CD4-positive, alpha-beta memory T cell (primary cell): ENCODE measurements at regions not wholly inside any gene's neighbourhood (a gene's known extent, or its start where the extent isn't known, plus 50 kb on each side); places are given as distances from the start of the nearest gene placed in this dataset.

Experiments used
- CTCF ChIA-PET: fragments of 350-600 bp; sonication (Branson Sonifier 250); formaldehyde crosslinking; loops from one replicate; lab custom pipeline; 2021; ENCODE audit warnings: inconsistent platforms; ENCODE audit not compliant: partially characterized antibody; lab: Charles Lee
- POLR2A ChIA-PET: fragments of 350-600 bp; sonication (Branson Sonifier 250); formaldehyde crosslinking; loops from one replicate; lab custom pipeline; 2021; ENCODE audit not compliant: partially characterized antibody; lab: Charles Lee
- DNase-seq, 5 donors: peaks; one replicate each; pipeline versions ENCODE4 v3.0.0 to v3.0.0-alpha.2; 2020 to 2022; ENCODE audit warnings: mixed read lengths in 1 of 5
- H3K27ac ChIP-seq: one replicate; pipeline ENCODE4 v1.7.0; 2013; ENCODE audit warnings: low read depth, low read length
- H3K27me3 ChIP-seq: 2 replicates; pipeline ENCODE4 v1.7.0; 2013; ENCODE audit warnings: mild to moderate bottlenecking, low read length, moderate library complexity; ENCODE audit not compliant: insufficient read depth
- H3K36me3 ChIP-seq: 2 replicates; pipeline ENCODE4 v1.7.0; 2013; ENCODE audit warnings: mild to moderate bottlenecking, low read length, moderate library complexity; ENCODE audit not compliant: insufficient read depth
- H3K4me1 ChIP-seq: 2 replicates; pipeline ENCODE4 v1.7.0; 2013; ENCODE audit warnings: mild to moderate bottlenecking, low read length, moderate library complexity; ENCODE audit not compliant: insufficient read depth
- H3K4me3 ChIP-seq, 2 donors: one replicate each; pipeline ENCODE4 v1.7.0; 2013; ENCODE audit warnings: low read length in 2 of 2, mild to moderate bottlenecking in 1 of 2
- H3K9me3 ChIP-seq, 2 donors: one replicate each; pipeline ENCODE4 v1.7.0; 2013; ENCODE audit warnings: low read length in 2 of 2, control low read depth in 1 of 2; ENCODE audit not compliant: control insufficient read depth in 1 of 2
- H3K27ac Mint-ChIP-seq, 7 donors: one replicate each; pipeline ENCODE4 v1.8.0; 2020 to 2021; ENCODE audit warnings: mixed read lengths in 7 of 7, mild to moderate bottlenecking in 6 of 7, inconsistent platforms in 3 of 7, moderate library complexity in 3 of 7
- H3K27me3 Mint-ChIP-seq, 2 donors: one replicate each; pipeline ENCODE4 v1.8.0; 2020 to 2021; ENCODE audit warnings: mixed read lengths in 2 of 2
- H3K36me3 Mint-ChIP-seq, 2 donors: one replicate each; pipeline ENCODE4 v1.8.0; 2020 to 2021; ENCODE audit warnings: mixed read lengths in 2 of 2, inconsistent platforms in 1 of 2, mild to moderate bottlenecking in 1 of 2
- H3K4me1 Mint-ChIP-seq, 4 donors: one replicate each; pipeline ENCODE4 v1.8.0; 2020 to 2021; ENCODE audit warnings: mixed read lengths in 4 of 4, mild to moderate bottlenecking in 1 of 4
- H3K4me3 Mint-ChIP-seq, 8 donors: one replicate each; pipeline ENCODE4 v1.8.0; 2020 to 2021; ENCODE audit warnings: mixed read lengths in 8 of 8, mild to moderate bottlenecking in 7 of 8, moderate library complexity in 6 of 8, inconsistent platforms in 3 of 8
- H3K9me3 Mint-ChIP-seq, 8 donors: one replicate each; pipeline ENCODE4 v1.8.0; 2020 to 2021; ENCODE audit warnings: mixed read lengths in 8 of 8, mild to moderate bottlenecking in 5 of 8, inconsistent platforms in 3 of 8, moderate library complexity in 1 of 8
- intact Hi-C: fragments of 100-400 bp; cut with micrococcal nuclease; formaldehyde crosslinking; loops from one replicate; pipeline ENCODE4 v1.15.1; 2023

DNA sequence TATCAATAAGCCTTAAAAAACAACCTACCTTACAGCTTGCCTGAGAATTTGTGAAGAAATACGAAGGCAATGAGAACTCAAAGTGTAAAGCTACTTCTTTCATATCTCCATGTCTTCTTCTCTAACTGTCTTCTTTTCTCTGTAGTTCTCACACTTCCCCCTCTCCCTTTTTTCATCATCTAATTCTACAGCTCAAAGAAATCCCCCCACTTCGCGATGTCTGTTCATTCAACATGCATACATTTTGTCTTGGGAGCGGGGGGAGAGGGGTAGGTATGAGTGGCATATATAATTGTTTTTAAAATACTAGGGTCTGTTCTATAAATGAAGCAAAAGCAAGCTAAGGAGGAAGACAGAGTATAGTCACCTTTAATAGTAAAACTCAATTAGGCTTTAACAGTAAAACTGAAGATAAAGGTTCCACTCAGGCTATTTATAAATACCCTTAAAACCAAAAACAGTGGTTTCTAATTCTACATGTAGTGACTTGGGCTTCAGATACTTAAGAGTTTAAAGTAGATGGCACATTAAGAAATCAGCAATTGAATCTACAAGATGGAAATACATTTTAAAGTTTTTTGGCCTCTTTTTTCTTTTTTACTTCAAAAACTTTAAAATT, 106.9 kb downstream of the KLF12 start:
- no peaks in the 10 kb centered on the region for H3K27me3 Mint-ChIP-seq

DNA sequence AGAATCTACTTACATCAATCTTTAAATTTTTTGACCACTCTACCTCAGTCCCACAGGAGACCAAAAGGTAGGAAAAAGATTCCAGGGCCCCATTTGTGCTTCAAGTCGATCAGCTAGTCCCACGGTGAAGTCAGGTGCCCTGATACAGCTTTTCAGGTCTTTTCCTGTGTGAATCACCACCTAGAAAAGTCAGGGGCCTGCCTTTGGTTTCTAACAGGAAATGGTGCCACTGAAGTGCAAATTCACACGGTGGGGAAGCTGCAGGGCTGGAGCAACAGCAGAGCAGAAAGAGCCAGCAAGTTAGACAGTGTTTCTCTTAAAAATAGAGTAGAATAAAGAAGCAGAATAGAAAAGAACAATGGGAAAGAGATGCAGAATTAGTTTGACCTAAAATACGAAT, 107.5 kb downstream of the KLF12 start:
- peaks cover 83% of the 10 kb centered on the region for H3K4me1 ChIP-seq
- ChIA-PET CTCF (interaction anchor here (0.7 to 1.6 kb wide), 8 partner anchors 12 to 260 kb away, joined by 3 to 15 read pairs (median 3); no protein-coding TSS in a partner anchor), POLR2A (interaction anchor here (0.8 to 2.0 kb wide), 14 partner anchors 9 to 271 kb away, joined by 3 to 14 read pairs (median 6); partner anchors contain the start of gene KLF12)

More for the DNA sequence above, 106.9 kb downstream of the KLF12 start:
- DNase-seq = no peak
- Histone ChIP-seq H3K36me3 (peaks cover 4% of the 10 kb centered on the region), H3K4me3 (peak overlapping the region in 1 of 2 donors; percentile 36), H3K4me1 (peaks cover 82% of the 10 kb centered on the region), H3K27ac (peak overlapping the region; percentile 54), H3K27me3 (no peaks in the 10 kb centered on the region), H3K9me3 (no peaks in the 10 kb centered on the region)
- H3K9me3 Mint-ChIP-seq = peaks cover 0 to 2% (median 0%) of the 10 kb centered on the region in 8 donors
- intact Hi-C loops = loop anchor here (1.0 to 5.0 kb wide), 3 partner anchors 8 to 40 kb away; no protein-coding TSS in a partner anchor
- H3K4me3 Mint-ChIP-seq = peak overlapping the region; percentile 79 to 93 (median 86)
- H3K36me3 Mint-ChIP-seq = peaks cover 19 to 22% of the 10 kb centered on the region in 2 donors
- CTCF ChIA-PET = interaction anchor here (0.7 to 1.6 kb wide), 8 partner anchors 11 to 260 kb away, joined by 3 to 15 read pairs (median 3); no protein-coding TSS in a partner anchor
- POLR2A ChIA-PET = interaction anchor here (0.8 to 2.0 kb wide), 14 partner anchors 9 to 272 kb away, joined by 3 to 14 read pairs (median 6); partner anchors contain the start of gene KLF12
- H3K4me1 Mint-ChIP-seq = peaks cover 69 to 91% (median 79%) of the 10 kb centered on the region in 4 donors
- peak overlapping the region; percentile 87 to 97 (median 94) for H3K27ac Mint-ChIP-seq

DNA sequence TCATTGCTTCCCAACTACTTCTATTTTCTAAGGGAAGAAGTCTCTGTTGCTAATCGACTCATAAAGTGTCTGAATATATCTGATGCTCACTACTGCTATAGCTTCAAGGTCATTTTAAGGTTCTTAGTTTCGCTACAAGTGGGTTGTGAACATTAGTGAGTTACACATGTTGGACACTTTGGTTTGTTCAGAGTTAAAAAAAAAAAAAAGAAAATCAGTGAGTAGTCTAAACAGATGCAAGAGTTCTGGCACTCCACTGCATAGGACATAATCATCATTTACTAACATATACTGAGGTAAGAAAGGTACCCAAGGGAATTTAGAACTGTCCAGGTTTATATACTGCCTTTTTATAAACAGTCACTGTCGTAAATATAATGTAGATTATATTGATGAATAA, 108.8 kb downstream of the KLF12 start:
- H3K9me3 ChIP-seq = no peaks in the 10 kb centered on the region
- H3K27ac ChIP-seq = peak overlapping the region; percentile 29
- no peaks in the 10 kb centered on the region for H3K27me3 ChIP-seq
- DNase-seq = no peak
- peak overlapping the region; percentile 25 to 88 (median 64) for H3K27ac Mint-ChIP-seq
- H3K9me3 Mint-ChIP-seq = peaks cover 0 to 5% (median 0%) of the 10 kb centered on the region in 8 donors
- H3K36me3 ChIP-seq = peaks cover 4% of the 10 kb centered on the region
- H3K27me3 Mint-ChIP-seq = no peaks in the 10 kb centered on the region
- intact Hi-C loops = loop anchor here (5.0 kb wide), 2 partner anchors 37 to 38 kb away; no protein-coding TSS in a partner anchor
- peaks cover 68 to 94% (median 81%) of the 10 kb centered on the region in 4 donors for H3K4me1 Mint-ChIP-seq
- peak overlapping the region; percentile 13 to 83 (median 66) for H3K4me3 Mint-ChIP-seq
- no peak overlapping the region for H3K4me3 ChIP-seq
- ChIA-PET POLR2A (interaction anchor here (0.7 to 2.4 kb wide), 5 partner anchors 37 to 261 kb away, joined by 3 to 7 read pairs (median 4); no protein-coding TSS in a partner anchor), CTCF (interaction anchor here (0.7 to 2.6 kb wide), 4 partner anchors 30 to 264 kb away, joined by 3 to 12 read pairs (median 4); no protein-coding TSS in a partner anchor)
- H3K36me3 Mint-ChIP-seq = peaks cover 32 to 36% of the 10 kb centered on the region in 2 donors
- peaks cover 78% of the 10 kb centered on the region for H3K4me1 ChIP-seq

More for the DNA sequence above, 107.5 kb downstream of the KLF12 start:
- no peaks in the 10 kb centered on the region for H3K27me3 ChIP-seq
- intact Hi-C loops = loop anchor here (1.0 to 5.0 kb wide), 5 partner anchors 9 to 261 kb away; no protein-coding TSS in a partner anchor
- peak; percentile 63 to 88 (median 68) for DNase-seq
- no peaks in the 10 kb centered on the region for H3K27me3 Mint-ChIP-seq
- peaks cover 0 to 5% (median 0%) of the 10 kb centered on the region in 8 donors for H3K9me3 Mint-ChIP-seq
- H3K4me3 Mint-ChIP-seq = peak overlapping the region; percentile 79 to 93 (median 86)
- H3K4me3 ChIP-seq = peak overlapping the region in 1 of 2 donors; percentile 36
- peak overlapping the region; percentile 54 for H3K27ac ChIP-seq
- H3K27ac Mint-ChIP-seq = peak overlapping the region; percentile 87 to 97 (median 94)
- H3K36me3 ChIP-seq = peaks cover 4% of the 10 kb centered on the region
- no peaks in the 10 kb centered on the region for H3K9me3 ChIP-seq
- H3K36me3 Mint-ChIP-seq = peaks cover 23 to 27% of the 10 kb centered on the region in 2 donors
- H3K4me1 Mint-ChIP-seq = peaks cover 71 to 91% (median 81%) of the 10 kb centered on the region in 4 donors

DNA sequence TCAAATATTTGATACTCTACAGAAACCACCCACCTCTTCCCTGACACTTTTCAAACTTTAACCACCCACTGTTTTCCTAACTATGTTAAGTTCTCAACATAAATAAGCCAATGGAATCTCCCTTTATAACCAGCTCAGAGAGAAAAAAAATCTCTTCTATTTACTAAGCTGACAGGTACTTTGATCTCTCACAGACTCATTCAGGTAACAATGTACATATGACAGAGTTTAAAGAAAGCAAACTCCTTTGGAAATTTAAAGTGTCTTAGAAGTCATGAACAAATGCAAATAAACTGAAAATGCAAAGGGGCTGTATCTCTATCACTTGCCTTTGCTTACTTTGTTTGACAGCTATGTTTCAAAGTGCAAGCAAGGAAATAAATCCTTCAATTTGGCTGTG, 109.3 kb downstream of the KLF12 start:
- peaks cover 34 to 40% of the 10 kb centered on the region in 2 donors for H3K36me3 Mint-ChIP-seq
- DNase-seq = no peak
- H3K27ac ChIP-seq = peak overlapping the region; percentile 29
- no peaks in the 10 kb centered on the region for H3K9me3 ChIP-seq
- H3K4me1 ChIP-seq = peaks cover 73% of the 10 kb centered on the region
- peak overlapping the region; percentile 58 to 88 (median 78) for H3K27ac Mint-ChIP-seq
- H3K4me3 ChIP-seq = no peak overlapping the region
- CTCF ChIA-PET = interaction anchor here (0.7 to 2.6 kb wide), 6 partner anchors 18 to 265 kb away, joined by 3 to 12 read pairs (median 4); no protein-coding TSS in a partner anchor
- H3K4me1 Mint-ChIP-seq = peaks cover 68 to 93% (median 77%) of the 10 kb centered on the region in 4 donors
- peaks cover 0 to 5% (median 0%) of the 10 kb centered on the region in 8 donors for H3K9me3 Mint-ChIP-seq
- intact Hi-C loops = loop anchor here (5.0 kb wide), 2 partner anchors 37 to 38 kb away; no protein-coding TSS in a partner anchor
- H3K36me3 ChIP-seq = peaks cover 4% of the 10 kb centered on the region
- no peaks in the 10 kb centered on the region for H3K27me3 ChIP-seq
- H3K4me3 Mint-ChIP-seq = peak overlapping the region in 6 of 8 donors; percentile 59 to 83 (median 68)
- POLR2A ChIA-PET = interaction anchor here (0.7 to 2.4 kb wide), 6 partner anchors 37 to 264 kb away, joined by 3 to 7 read pairs (median 4); no protein-coding TSS in a partner anchor
- no peaks in the 10 kb centered on the region for H3K27me3 Mint-ChIP-seq

DNA sequence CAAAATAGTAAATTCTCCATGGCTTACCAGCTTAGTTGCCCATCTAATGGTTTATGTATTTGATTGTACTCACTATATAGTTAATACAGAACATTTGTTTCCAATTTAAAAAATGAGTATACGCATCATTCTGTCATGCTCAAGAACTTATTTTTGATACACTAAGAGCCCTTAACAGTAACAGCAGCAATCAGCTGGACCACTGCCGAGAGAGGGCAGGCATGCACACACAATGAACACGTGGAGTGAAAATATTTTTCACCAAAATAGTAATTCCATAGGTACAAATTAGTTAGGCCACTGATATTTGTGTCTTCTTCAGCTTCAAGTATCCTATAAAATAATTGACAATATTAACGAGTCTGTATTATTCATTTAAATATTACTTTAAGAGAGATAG, 109.9 kb downstream of the KLF12 start:
- Histone ChIP-seq H3K4me1 (peaks cover 67% of the 10 kb centered on the region), H3K27ac (no peak overlapping the region), H3K9me3 (no peaks in the 10 kb centered on the region), H3K36me3 (peaks cover 4% of the 10 kb centered on the region), H3K4me3 (no peak overlapping the region), H3K27me3 (no peaks in the 10 kb centered on the region)
- POLR2A ChIA-PET = interaction anchor here (1.1 to 2.4 kb wide), 5 partner anchors 38 to 265 kb away, joined by 3 to 7 read pairs (median 4); no protein-coding TSS in a partner anchor
- H3K36me3 Mint-ChIP-seq = peaks cover 34 to 36% of the 10 kb centered on the region in 2 donors
- H3K9me3 Mint-ChIP-seq = peaks cover 0 to 5% (median 0%) of the 10 kb centered on the region in 8 donors
- H3K4me1 Mint-ChIP-seq = peaks cover 63 to 93% (median 73%) of the 10 kb centered on the region in 4 donors
- intact Hi-C loops = no loop called here
- peak overlapping the region in 2 of 7 donors; percentile 12 to 80 for H3K27ac Mint-ChIP-seq
- no peaks in the 10 kb centered on the region for H3K27me3 Mint-ChIP-seq
- H3K4me3 Mint-ChIP-seq = peak overlapping the region in 2 of 8 donors; percentile 59 to 83
- DNase-seq = no peak
- CTCF ChIA-PET = interaction anchor here (1.1 to 2.6 kb wide), 4 partner anchors 18 to 263 kb away, joined by 3 to 12 read pairs (median 4); no protein-coding TSS in a partner anchor

DNA sequence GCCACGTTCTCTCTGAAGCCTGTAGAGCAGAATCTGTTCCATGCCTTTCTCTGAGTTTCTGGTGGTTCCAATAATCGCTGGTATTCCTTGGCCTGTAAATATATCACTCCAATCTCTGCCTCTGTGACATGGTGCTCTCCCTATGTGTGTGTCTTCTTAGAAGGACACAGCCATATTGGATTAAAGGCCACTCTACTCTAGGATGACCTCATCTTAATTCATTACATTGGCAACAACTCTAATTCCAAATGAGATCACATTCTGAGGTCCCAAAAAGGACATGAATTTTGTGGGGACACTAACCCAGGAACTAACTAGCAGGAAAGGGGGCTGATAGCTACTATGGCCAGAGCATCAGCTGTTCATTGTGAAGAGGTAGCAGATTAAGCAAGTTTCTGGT, 110.7 kb downstream of the KLF12 start:
- H3K27ac Mint-ChIP-seq = peak overlapping the region in 2 of 7 donors; percentile 18 to 47

More for the DNA sequence above, 110.7 kb downstream of the KLF12 start:
- ChIA-PET CTCF (interaction anchor here (1.3 to 2.6 kb wide), 2 partner anchors 39 to 264 kb away, joined by 3 to 12 read pairs; no protein-coding TSS in a partner anchor), POLR2A (interaction anchor here (1.0 kb wide), 1 partner anchor 109 kb away, joined by 3 read pairs; no protein-coding TSS in a partner anchor)
- Histone ChIP-seq H3K27me3 (no peaks in the 10 kb centered on the region), H3K4me1 (peaks cover 61% of the 10 kb centered on the region), H3K36me3 (peaks cover 4% of the 10 kb centered on the region), H3K4me3 (no peak overlapping the region), H3K27ac (no peak overlapping the region), H3K9me3 (no peaks in the 10 kb centered on the region)
- H3K27me3 Mint-ChIP-seq = no peaks in the 10 kb centered on the region
- H3K9me3 Mint-ChIP-seq = peaks cover 0 to 5% (median 0%) of the 10 kb centered on the region in 8 donors
- no peak for DNase-seq
- H3K4me1 Mint-ChIP-seq = peaks cover 60 to 90% (median 67%) of the 10 kb centered on the region in 4 donors
- intact Hi-C loops = no loop called here
- H3K4me3 Mint-ChIP-seq = peak overlapping the region in 3 of 8 donors; percentile 1 to 9 (median 8)
- H3K36me3 Mint-ChIP-seq = peaks cover 34 to 36% of the 10 kb centered on the region in 2 donors
